DOHH2 (cell line): ENCODE measurements at regions not wholly inside any gene's neighbourhood (a gene's known extent, or its start where the extent isn't known, plus 50 kb on each side); places are given as distances from the start of the nearest gene placed in this dataset.

Experiments
- H3F3A ChIP-seq: fragments of 200-600 bp; sonication (generic), shearing (Covaris generic); 2 replicates; pipeline ENCODE4 v1.6.0; 2016; ENCODE audit warnings: antibody characterized with exemption, mild to moderate bottlenecking; ENCODE audit not compliant: control insufficient read depth, insufficient read depth
- H3K27ac ChIP-seq: fragments of 200-600 bp; sonication (generic); 2 replicates; pipeline ENCODE4 v1.5.1; 2014; ENCODE audit warnings: low read depth, mild to moderate bottlenecking, low read length, moderate library complexity
- H3K27me3 ChIP-seq: fragments of 200-600 bp; sonication (generic); 2 replicates; pipeline ENCODE4 v1.6.1; 2014; ENCODE audit warnings: mild to moderate bottlenecking, low read length, mixed read lengths; ENCODE audit not compliant: control insufficient read depth
- H3K36me3 ChIP-seq: fragments of 200-600 bp; sonication (generic); 2 replicates; pipeline ENCODE4 v1.6.1; 2014; ENCODE audit warnings: mild to moderate bottlenecking, low read length, moderate library complexity, mixed read lengths; ENCODE audit not compliant: control insufficient read depth
- H3K4me1 ChIP-seq: fragments of 200-600 bp; sonication (generic); 2 replicates; pipeline ENCODE4 v1.6.1; 2014; ENCODE audit warnings: mild to moderate bottlenecking, low read length, mixed read lengths; ENCODE audit not compliant: control insufficient read depth
- H3K4me2 ChIP-seq: fragments of 200-600 bp; sonication (generic); 2 replicates; pipeline ENCODE4 v1.6.0; 2014; ENCODE audit warnings: mild to moderate bottlenecking, low read length, moderate library complexity
- H3K4me3 ChIP-seq: fragments of 200-600 bp; sonication (generic); 2 replicates; pipeline ENCODE4 v1.5.1; 2014; ENCODE audit warnings: mild to moderate bottlenecking, low read length, mixed read lengths
- H3K79me2 ChIP-seq: fragments of 200-600 bp; sonication (generic); 2 replicates; pipeline ENCODE4 v1.6.1; 2014; ENCODE audit warnings: mild to moderate bottlenecking, low read length, mixed read lengths; ENCODE audit not compliant: control insufficient read depth
- H3K9me2 ChIP-seq: fragments of 200-600 bp; sonication (generic); replicated peaks from 2 replicates; pipeline ENCODE4 v1.6.1; 2014; ENCODE audit warnings: mild to moderate bottlenecking, low read length, mixed read lengths; ENCODE audit not compliant: control insufficient read depth
- H3K9me3 ChIP-seq: fragments of 200-600 bp; sonication (generic); 2 replicates; pipeline ENCODE4 v1.6.1; 2014; ENCODE audit warnings: antibody characterized with exemption, low read length, mixed read lengths; ENCODE audit not compliant: control insufficient read depth, insufficient read depth
- H4K20me1 ChIP-seq: fragments of 200-600 bp; sonication (generic); 2 replicates; pipeline ENCODE4 v1.6.0; 2014; ENCODE audit warnings: low read depth, mild to moderate bottlenecking, antibody characterized with exemption, low read length, moderate library complexity; ENCODE audit not compliant: control insufficient read depth, insufficient read depth
- CTCF ChIP-seq: fragments of 200-600 bp; sonication (generic); IDR thresholded peaks from one replicate; pipeline ENCODE4 v1.5.1; 2014; ENCODE audit warnings: antibody characterized with exemption, mild to moderate bottlenecking, low read depth, low read length; ENCODE audit not compliant: poor library complexity, severe bottlenecking
- EZH2phosphoT487 ChIP-seq: fragments of 200-600 bp; sonication (generic); IDR thresholded peaks from 2 replicates; pipeline ENCODE4 v1.6.1; 2017; ENCODE audit warnings: borderline replicate concordance, mild to moderate bottlenecking, antibody characterized with exemption, low read length, moderate library complexity, mixed read lengths

- Histone ChIP-seq H3K27ac (no peak overlapping the region), H3K9me2 (no peaks in the 10 kb centered on the region), H3K27me3 (no peaks in the 10 kb centered on the region), H3K4me3 (no peak overlapping the region), H3K9me3 (no peaks in the 10 kb centered on the region), H3K4me2 (no peak overlapping the region), H3F3A (no peaks in the 10 kb centered on the region), H3K36me3 (no peaks in the 10 kb centered on the region), H3K79me2 (no peaks in the 10 kb centered on the region), H4K20me1 (no peaks in the 10 kb centered on the region), H3K4me1 (no peaks in the 10 kb centered on the region)
- TF ChIP-seq EZH2phosphoT487, result no peak
- no peak for TF ChIP-seq CTCF
These were observed 336.8 kb upstream of the SALL1 start for GRCh38 chr16:51487880-51488279.

GRCh38 chr16:51474414-51475091 is 323.5 kb upstream of the SALL1 start:
- Histone ChIP-seq H3K4me3 (no peak overlapping the region), H3K9me3 (no peaks in the 10 kb centered on the region), H3F3A (no peaks in the 10 kb centered on the region), H3K79me2 (no peaks in the 10 kb centered on the region), H3K27me3 (no peaks in the 10 kb centered on the region), H3K4me1 (no peaks in the 10 kb centered on the region), H4K20me1 (no peaks in the 10 kb centered on the region), H3K4me2 (no peak overlapping the region), H3K9me2 (no peaks in the 10 kb centered on the region), H3K36me3 (no peaks in the 10 kb centered on the region), H3K27ac (no peak overlapping the region)
- TF ChIP-seq EZH2phosphoT487 (no peak), CTCF (no peak)

GRCh38 chr16:51473091-51473490 is 322.0 kb upstream of the SALL1 start:
- H4K20me1 ChIP-seq, result no peaks in the 10 kb centered on the region
- no peak overlapping the region for H3K27ac ChIP-seq
- H3K4me2 ChIP-seq, result no peak overlapping the region
- no peaks in the 10 kb centered on the region for H3K36me3 ChIP-seq
- H3K9me2 ChIP-seq, result no peaks in the 10 kb centered on the region
- no peaks in the 10 kb centered on the region for H3K4me1 ChIP-seq
- no peaks in the 10 kb centered on the region for H3K79me2 ChIP-seq
- no peaks in the 10 kb centered on the region for H3F3A ChIP-seq
- no peaks in the 10 kb centered on the region for H3K9me3 ChIP-seq
- TF ChIP-seq CTCF (no peak), EZH2phosphoT487 (no peak)
- H3K4me3 ChIP-seq, result no peak overlapping the region
- no peaks in the 10 kb centered on the region for H3K27me3 ChIP-seq
